ENCODE measurements at regions not wholly inside any gene's neighbourhood (a gene's known extent, or its start where the extent isn't known, plus 50 kb on each side); places are given as distances from the start of the nearest gene placed in this dataset.

DNA sequence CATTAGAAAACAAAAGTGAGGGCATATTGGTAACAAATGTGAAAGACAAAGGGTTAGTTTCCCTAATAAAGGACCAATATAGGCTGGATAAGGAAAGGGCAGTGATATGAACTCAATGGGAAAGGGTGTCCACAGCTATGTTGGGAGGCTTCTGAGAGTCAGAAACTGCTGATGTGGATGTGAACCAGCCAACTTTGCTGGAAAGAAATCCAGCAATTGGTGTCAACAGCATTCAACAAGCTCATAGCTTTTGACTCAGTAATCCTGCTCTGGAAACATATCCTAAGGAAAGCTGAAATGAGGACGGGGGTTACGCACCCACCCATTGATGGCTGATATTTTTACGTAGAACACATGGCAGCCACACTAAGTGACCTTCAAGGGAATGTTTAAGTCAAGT, 63.7 kb downstream of the ARL4C start:
- TF ChIP-seq, protein P1, sequence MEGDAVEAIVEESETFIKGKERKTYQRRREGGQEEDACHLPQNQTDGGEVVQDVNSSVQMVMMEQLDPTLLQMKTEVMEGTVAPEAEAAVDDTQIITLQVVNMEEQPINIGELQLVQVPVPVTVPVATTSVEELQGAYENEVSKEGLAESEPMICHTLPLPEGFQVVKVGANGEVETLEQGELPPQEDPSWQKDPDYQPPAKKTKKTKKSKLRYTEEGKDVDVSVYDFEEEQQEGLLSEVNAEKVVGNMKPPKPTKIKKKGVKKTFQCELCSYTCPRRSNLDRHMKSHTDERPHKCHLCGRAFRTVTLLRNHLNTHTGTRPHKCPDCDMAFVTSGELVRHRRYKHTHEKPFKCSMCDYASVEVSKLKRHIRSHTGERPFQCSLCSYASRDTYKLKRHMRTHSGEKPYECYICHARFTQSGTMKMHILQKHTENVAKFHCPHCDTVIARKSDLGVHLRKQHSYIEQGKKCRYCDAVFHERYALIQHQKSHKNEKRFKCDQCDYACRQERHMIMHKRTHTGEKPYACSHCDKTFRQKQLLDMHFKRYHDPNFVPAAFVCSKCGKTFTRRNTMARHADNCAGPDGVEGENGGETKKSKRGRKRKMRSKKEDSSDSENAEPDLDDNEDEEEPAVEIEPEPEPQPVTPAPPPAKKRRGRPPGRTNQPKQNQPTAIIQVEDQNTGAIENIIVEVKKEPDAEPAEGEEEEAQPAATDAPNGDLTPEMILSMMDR (conservative IDR thresholded peaks at IDR 0.05; ENCODE audit: low read length), result no peak
- TF ChIP-seq EZH2phosphoT487 (IDR thresholded peaks at IDR 0.05; ENCODE audit: borderline replicate concordance), result no peak

Data from Loucy (cell line).